GM18511 (cell line): ENCODE measurements at regions not wholly inside any gene's neighbourhood (a gene's known extent, or its start where the extent isn't known, plus 50 kb on each side); places are given as distances from the start of the nearest gene placed in this dataset.
"Not testable (repeated sequence)": the region's sequence is repeated elsewhere in the genome, so short reads cannot be mapped to it uniquely, and the experiment has no call there.

ENCODE experiments used
- ATAC-seq: cut with Tn5 transposase; IDR thresholded peaks from one replicate; pipeline ENCODE4 v1.9.1; 2021; ENCODE audit warnings: mild to moderate bottlenecking, moderate library complexity; ENCODE audit not compliant: unreplicated experiment

DNA sequence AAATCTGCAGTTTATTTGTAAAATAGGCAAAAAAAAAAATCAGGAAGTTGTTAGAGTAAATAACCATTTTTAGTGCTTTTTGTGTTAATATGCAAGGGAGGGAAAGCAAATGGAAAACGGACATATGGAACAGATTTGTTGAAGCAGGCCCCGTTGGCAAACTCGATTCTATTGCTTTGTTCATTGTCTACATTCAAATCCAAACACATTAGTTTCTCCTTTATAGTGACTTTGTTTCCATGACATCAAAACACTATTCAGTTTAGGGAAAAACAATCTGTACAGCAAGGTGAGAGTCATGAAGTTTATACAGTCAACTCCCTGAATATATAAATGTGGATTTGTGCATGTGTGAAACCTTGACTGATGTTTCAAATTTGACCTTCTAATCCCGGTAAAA lies 142.2 kb downstream of the FAM47A start:
- ATAC-seq = no peak

DNA sequence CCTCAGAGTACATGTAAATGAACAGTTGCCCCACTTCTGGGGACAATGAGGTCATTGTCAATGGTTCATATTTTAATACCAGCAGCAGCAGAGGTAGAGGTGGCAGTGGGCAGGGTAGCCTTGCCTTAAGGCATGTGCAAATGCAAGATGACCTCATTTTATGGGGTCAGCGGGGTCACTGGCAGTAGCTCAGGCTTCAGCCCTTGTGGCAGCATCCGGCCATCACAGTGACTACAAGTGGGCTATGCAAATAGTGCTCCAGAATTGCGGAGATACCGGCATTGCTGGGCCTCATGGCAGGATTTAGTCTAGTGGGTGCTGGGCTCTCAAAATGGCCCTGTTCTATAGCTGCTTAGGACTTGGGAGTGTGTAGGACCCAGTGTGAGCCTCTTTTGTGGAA lies 144.7 kb downstream of the FAM47A start:
- no peak for ATAC-seq

DNA sequence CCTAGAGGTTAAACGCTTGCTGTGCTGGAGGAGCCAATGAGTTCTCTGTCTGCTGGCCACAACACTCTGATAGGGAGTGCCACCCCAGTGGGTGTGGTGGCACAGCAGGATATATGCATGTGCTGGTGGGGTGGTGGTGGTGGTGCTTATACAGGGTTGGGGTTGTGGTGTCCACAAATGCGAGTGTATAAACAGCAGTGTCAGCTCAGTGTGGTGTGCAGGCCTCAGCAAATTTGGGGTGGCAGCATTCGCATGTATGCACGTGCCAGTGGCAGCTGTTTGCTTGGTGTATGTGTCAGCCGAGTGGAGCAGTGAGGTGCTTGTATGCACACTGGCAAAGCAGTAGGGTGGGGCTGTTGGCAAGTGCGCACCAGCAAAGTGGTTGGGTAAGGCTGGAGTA lies 157.4 kb downstream of the FAM47A start:
- no peak for ATAC-seq

DNA sequence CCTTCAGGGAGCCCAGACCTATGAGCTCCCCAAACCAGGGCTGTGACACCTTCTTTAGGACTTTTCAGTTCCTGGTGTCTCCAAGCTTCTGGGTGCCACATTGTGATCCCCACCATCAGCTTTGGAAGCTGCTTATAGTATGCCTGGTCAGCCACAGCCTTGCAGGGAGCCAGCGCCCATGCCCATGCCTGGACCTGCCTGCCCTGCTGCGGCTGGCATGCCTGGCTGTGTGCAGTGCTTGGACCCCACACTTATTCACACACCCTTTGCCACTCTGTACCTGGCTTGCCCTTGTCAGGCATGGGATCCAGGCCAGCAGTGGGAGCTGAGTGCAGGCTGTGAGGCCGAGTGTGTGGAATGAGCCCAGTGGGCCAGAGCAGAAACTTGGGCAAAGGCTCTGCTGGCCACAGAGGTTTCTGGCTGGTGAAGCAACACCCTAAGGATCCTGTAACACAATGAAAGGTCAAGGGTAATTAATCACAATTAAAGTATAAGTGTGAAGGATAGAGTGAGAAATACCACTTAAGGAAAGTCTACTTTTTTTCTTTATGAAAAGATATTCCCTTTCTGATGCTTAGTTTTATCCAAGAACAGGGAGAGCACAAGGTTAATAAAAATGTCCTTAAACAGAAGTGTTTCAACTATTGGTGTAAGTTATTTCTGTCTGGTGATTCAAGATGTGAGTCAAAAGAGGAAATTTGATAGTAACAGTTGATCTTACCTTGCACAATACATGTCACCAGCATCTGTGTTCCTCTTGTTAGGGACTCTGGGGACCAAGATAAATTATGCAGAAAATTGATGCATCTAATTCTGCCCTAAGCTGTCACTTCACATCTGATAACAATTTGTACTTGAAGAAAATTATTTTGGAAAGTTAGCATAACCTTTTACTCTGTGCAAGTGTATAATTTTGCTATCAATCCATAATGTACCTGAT lies 161.8 kb downstream of the FAM47A start:
- no peak for ATAC-seq

DNA sequence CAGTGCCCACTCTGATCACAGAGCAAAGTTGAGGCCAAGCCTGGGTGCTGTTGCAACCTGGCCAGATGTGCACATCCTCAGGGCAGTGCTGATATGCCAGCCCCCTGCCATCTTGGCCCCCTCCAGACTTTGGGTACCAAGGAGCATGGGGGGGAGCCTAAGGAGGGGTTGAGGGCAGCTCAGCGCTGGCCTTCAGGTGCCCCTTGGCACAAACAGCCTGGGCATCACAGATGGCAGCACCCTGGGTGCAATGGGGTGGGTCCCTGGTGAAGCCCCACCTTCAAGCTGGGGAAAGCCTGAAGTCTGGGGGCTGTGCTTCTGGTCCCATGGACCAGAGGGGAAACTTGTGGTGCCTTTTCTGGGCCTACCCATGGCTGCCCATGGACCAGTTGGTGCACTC lies 163.0 kb downstream of the FAM47A start:
- no peak for ATAC-seq

DNA sequence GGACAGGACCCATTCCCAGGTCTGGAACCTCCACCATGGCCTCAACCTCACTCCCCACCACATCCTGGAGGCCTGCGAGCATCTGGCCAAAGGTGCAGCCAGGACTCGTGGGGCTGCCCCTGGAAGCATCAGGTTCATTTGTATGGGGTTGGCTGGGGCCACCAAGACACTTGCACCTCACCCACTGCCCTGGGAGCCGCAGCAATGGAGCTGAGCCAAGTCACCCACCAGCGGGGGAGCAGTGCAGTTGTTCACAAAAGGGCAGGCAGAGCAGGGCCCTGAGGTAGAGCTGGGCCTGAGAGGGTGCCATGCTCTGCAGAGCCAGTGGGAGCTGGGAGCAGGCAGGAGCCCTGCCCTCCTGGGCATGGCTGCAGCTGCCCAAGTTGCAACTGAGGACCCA lies 163.5 kb downstream of the FAM47A start:
- no peak for ATAC-seq

DNA sequence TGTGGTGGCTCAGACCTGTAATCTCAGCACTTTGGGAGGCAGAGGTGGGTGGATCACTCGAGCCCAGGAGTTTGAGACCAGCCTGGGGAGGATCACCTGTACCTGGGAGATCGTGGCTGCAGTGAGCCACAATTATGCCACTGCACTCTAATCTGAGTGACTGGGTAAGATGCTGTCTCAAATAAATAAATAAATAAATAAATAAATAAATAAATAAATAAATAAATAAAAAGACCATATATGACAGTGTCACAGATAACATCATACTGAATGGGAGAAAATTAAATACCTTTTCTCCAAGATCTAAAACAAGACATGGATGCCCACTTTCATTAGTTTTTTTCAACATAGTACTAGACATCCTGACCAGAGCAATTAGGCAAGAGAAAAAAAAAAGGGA lies 182.8 kb downstream of the FAM47A start:
- ATAC-seq = no peak

DNA sequence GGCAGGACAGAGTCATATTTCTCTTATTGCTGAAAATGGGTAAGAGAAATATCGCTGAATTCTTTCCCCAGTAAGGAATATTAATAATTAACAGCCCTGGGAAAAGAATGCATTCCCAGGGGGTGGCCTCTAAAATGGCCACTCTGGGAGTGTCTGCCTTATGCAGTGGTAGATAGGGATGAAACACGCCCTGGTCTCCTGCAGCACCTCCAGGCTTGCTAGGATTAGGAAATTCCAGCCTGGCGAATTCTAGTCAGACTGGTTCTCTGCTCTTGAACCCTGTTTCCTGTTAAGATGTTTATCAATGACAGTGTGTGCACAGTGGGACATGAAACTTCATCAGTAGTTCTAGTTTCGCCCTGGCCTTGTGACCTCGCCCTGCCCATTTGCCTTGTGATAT lies 205.9 kb downstream of the FAM47A start:
- ATAC-seq = not testable (repeated sequence)

DNA sequence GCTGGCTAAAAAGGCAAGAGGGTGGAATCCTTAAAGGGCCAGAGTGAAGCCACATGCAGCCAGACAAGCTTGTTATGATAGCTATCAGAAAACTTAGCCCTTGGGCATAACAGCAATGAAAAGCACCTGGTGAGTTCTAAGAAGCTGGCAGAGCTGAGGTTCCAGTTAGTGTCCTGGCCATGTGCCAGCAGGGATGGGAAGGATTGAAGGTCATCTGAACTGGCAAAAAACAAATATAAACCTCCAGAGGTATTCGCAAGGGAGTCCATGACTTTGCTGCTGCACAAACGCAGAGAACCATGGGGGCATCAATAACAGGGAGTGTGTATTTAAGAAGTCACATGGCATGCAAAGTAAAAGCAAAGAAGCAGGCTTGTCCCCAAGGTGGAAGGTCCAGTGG lies 208.9 kb downstream of the FAM47A start:
- ATAC-seq = no peak

DNA sequence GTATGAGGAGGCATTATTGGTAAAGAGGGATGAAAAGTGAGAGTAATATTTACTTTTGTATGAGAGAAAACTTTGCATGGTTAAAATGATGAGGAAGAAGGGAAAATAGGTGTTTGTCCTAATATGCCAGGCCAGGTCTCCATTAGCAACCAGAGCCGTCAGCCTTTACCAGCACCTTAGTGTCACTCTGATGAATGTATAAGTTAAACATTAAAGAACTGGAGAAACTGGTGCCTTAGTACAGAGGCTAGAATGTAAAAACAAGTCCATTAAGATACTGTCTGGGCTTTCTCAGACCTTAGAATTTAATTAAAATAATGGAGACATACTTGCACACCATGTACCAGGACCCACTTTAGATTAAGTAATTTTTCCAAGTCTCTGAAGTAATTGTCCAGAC lies 222.3 kb downstream of the FAM47A start:
- no peak for ATAC-seq

DNA sequence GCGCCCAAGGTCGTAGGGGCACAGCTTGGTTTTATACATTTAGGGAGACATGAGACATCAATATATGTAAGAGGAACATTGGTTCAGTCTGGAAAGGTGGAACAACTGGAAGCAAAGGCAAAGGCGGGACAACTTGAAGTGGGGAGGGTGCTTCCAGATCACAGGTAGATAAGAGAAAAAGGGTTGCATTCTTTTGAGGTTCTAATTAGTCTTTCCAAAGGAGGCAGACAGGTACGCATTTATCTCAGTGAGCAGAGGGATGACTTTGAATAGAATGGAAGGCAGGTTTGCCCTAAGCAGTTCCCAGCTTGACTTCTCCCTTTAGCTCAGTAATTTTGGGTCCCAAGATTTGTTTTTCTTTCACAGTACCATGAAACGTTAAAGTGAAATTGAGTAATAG lies 223.2 kb downstream of the FAM47A start:
- no peak for ATAC-seq

DNA sequence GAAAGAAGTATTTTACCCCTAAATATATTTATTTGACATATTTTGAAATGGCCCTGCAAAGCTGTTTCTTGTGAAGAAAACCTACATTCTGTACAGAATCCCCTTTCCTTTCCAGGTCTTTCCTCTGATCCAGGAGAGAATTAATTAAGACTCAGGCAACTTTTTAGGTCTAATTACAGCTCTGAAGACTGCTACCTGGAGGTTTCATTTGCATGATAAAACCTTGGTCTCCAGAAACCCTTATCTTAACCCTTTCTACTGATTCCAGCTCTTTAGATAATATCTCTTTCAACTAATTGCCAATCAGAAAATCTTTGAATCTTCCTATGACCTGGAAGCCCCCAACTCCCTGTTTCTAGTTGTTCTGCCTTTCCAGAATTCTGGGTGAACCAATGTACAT lies 224.0 kb downstream of the FAM47A start:
- ATAC-seq = no peak

DNA sequence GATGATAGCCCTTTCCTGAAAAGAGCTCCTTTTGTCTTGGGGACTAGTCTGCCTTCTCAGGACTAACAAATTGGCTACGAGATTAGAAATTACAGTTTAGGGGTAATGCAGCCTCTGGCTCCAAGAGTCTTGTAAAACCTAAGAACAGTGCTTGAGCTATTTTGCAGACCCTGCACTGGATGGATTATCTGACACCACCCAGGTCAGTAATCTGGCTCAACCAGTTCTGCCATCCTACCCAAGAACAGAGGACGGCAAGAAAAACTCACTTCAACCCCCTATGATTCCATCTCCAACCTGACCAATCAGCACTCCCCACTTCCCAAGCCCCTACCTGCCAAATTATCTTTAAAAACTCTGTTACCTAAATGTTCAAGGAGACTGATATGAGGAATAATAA lies 225.1 kb downstream of the FAM47A start:
- ATAC-seq = no peak

DNA sequence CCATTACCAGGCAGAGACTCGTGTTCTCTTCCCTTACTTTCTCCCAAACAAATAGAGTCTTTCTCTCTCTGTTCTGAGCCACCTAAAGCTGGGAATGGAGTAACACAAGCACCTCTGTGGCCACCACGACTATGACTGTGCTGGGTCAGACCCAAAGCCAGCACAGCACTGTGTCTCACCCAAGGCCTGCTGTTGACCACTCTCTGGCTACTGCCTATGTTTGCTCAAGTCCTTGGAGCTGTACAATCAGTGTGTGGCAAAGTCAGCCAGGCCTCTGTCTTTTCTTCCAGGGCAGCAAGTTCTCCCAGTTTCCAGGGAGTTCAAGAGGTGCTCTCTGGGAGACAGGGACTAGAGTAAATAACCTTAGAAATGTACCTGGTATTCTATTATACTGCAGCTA lies 239.4 kb downstream of the FAM47A start:
- ATAC-seq = no peak

DNA sequence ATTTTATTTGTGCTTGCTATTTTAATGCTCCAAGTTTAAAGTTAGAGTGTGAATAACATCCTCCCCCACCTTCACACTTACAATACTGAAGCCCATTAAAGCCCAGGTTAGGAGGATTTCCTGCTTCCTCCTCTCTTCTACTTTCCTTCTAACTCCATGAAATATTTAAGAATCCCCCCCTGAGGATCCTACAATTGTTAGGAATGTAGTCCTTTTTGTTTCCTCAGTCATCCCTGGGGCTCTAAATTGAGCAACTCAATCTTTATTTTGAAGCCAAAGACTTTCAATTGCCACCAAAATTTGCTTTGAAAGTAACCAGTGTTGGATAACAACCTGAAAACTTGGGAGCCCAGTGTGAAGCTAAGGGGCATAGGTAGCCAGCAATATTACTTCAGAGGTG lies 276.9 kb downstream of the FAM47A start:
- ATAC-seq = no peak

DNA sequence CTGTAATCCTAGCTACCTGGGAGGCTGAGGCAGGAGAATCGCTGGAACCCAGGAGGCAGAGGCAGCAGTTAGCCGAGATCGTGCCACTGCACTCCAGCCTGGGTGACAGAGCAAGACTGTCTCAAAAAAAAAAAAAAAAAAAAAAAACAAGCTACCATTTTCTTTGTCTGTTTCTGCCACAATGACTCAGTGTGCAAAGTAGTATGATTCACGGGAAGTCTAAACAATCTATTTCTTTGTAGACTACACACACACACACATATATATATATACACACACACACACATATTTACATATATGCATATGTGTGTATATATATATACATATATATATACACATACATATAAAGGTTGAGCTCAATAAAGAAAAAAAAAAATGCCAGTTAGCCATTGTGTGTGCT lies 280.0 kb downstream of the FAM47A start:
- not testable (repeated sequence) for ATAC-seq

DNA sequence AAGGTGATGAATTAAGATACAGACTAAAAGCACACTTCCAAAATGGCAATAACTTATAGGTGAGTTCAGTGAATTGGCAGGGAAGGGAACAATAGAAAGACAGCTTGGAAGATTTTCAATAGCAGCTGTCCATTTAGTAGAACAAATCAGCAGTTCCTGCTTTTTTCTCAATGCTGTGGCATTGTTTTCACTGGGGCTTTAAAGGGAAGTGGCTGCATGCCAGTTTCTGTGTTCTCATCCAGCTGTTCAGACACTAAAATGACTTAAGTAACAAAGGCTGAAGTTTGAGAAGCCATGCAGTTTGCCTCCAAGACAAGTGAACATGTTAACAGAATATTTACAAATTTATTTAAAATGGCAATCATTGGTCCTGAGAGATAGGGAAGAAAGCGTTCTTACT lies 291.9 kb downstream of the FAM47A start:
- no peak for ATAC-seq

DNA sequence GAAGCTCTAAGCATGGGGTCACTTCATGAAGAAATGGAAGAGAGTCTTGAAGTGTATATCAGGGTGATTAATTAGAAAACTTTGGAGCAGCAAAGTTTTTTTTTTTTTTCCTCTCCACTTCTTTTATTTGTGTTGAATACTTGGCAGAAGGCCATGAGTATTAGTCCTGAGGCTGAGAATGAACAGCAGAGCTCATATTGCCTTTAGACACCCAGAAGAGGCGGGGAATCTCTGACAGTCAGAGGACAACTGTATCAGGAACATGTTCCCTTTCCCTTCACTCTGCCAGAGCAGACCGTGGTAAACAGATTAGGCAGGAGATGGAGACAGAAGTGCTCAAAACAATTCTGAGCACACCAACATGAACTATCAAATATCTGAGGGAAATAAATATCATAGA lies 300.9 kb downstream of the FAM47A start:
- no peak for ATAC-seq

DNA sequence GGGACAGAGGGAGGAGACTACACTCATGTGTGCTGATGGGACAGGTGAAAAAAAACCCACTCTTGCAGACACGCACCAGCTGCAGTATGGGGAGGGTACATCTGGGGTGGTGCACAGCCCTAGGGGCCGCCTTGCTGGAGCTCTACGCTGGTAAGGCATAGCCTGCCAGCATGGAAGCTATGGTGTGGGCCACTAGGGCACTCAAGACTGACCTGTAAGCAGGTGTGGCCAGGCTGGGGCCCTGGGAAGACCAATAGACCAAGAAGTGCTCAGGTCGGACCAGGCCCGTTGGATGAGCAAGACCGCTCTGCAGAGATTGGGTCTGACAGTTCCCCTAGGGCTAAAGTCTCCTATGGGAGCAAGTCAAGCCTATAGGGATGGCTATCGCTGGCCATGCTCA lies 314.8 kb downstream of the FAM47A start:
- no peak for ATAC-seq

DNA sequence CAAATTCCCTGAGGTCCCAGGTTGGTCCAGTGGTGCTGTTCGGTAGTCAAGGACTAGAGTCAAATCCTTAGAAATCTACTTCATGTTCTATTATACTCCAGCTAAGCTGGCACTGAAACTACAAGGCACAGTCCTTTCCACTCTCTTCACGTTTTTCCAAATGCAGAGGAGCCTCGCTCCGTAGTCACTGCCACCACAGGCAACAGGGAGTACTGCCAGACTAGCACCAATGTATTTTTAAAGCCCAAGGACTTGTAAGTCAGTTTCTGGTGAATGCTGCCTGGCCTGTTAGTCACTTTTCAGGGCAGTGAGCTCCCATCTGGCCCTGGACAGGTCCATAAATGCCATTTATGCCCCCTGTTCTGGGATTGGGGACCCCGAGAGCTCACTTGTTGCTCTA lies 323.5 kb downstream of the FAM47A start:
- no peak for ATAC-seq

DNA sequence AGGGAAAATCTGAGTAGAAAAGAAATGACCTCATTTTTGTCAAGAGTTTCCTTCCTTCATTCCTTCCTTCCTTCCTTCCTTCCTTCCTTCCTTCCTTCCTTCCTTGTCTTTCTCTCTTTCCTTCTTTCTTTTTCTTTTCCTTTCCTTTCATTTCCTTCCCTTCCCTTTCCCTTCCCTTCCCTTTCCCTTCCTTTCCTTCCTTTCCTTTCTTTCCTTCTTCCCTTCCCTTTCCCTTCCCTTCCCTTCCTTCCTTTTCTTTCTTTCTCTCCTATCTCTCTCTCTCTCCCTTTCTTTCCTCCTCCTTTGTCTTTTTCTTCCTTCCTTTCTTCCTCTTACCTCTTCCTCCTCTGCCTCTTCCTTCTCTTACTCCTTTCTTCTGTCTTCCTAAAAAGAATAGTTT lies 347.6 kb downstream of the FAM47A start:
- no peak for ATAC-seq

DNA sequence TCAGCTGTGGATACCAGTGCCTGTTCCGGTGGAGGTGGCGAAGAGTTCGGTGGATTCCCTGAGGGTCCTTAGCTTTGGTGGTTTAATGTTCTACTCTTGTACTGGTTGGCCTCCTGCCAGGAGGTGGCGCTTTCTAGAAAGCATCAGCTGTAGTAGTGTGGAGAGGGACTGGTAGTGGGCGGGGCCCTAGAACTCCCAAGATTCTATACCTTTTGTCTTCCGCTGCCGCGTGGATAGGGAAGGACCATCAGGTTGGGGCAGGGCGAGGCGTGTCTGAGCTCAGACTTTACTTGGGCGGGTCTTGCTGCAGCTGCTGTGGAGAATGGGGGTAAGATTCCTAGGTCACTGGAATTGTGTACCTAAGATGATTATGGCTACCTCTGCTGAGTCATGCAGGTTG lies 390.3 kb downstream of the FAM47A start:
- no peak for ATAC-seq

DNA sequence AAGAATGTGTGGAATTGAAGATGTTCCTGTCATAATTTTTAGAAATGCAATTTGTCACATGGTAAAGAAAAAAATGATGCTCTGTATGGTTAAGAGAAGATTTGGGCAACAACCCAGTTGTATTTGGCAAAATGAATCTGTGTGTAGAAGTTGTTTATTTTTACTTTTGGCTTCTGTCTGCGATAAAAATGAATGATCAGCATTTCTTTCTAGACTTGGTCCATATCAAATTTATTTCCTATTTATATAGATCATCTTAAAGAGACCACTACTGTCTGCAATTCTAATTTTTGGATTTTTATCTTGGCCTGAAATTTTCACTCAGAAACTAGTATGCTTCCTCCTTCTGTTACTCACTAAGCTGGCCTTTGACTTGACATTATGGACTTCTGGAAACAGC lies 396.9 kb downstream of the FAM47A start:
- ATAC-seq = no peak
